ENCODE measurements at regions not wholly inside any gene's neighbourhood (a gene's known extent, or its start where the extent isn't known, plus 50 kb on each side); places are given as distances from the start of the nearest gene placed in this dataset.
"Not testable (repeated sequence)": the region's sequence is repeated elsewhere in the genome, so short reads cannot be mapped to it uniquely, and the experiment has no call there.

DNA sequence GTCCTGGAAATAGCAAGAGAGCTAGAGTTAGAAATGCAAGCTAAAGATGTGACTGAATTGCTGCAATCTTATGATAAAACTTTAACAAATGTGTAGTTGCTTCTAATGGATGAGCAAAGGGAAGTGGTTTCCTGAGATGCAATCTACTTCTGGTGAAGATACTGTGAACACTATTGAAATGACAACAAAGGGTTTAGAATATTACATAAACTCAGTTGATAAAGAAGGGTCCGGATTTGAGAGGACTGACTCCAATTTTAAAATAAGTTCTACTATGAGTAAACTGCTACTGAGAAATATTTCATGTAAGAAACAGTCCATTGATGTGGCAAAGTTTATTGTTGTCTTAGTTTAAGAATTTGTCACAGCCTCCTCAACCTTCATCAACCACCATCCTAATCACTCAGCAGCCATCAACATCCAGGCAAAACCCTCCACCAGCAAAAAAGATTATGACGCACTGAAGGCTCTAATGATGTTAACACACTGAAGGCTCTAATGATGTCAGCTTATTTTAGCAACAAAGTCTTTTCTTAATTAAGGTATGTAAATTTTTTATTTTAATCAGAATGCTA is 376.2 kb downstream of the CDH10 start:
- H3K36me3 ChIP-seq (ENCODE audit: control insufficient read depth, insufficient read depth, low read length) = no peaks in the 10 kb centered on the region
- ChIA-PET CTCF (no interaction called here), POLR2A (no interaction called here)
- no peak overlapping the region for H3K4me3 ChIP-seq (ENCODE audit: low read depth, low read length)
- TF ChIP-seq, protein P1, sequence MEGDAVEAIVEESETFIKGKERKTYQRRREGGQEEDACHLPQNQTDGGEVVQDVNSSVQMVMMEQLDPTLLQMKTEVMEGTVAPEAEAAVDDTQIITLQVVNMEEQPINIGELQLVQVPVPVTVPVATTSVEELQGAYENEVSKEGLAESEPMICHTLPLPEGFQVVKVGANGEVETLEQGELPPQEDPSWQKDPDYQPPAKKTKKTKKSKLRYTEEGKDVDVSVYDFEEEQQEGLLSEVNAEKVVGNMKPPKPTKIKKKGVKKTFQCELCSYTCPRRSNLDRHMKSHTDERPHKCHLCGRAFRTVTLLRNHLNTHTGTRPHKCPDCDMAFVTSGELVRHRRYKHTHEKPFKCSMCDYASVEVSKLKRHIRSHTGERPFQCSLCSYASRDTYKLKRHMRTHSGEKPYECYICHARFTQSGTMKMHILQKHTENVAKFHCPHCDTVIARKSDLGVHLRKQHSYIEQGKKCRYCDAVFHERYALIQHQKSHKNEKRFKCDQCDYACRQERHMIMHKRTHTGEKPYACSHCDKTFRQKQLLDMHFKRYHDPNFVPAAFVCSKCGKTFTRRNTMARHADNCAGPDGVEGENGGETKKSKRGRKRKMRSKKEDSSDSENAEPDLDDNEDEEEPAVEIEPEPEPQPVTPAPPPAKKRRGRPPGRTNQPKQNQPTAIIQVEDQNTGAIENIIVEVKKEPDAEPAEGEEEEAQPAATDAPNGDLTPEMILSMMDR (IDR thresholded peaks at IDR 0.05; ENCODE audit: insufficient read depth, low read depth, low read length) = no peak
- no peak for DNase-seq (ENCODE audit: low read depth)
- no peaks in the 10 kb centered on the region for H3K27me3 ChIP-seq (ENCODE audit: control insufficient read depth, insufficient read depth, low read length)

- POLR2A ChIA-PET; CTCF ChIA-PET; DNase-seq (ENCODE audit: low read depth): not testable (repeated sequence)
Measured at GRCh38 chr5:24271702-24272118, 373.1 kb downstream of the CDH10 start.

GRCh38 chr5:24272741-24273140 is 372.0 kb downstream of the CDH10 start:
- CTCF ChIA-PET = no interaction called here
- H3K4me3 ChIP-seq (ENCODE audit: low read depth, low read length) = no peak overlapping the region
- no peaks in the 10 kb centered on the region for H3K36me3 ChIP-seq (ENCODE audit: control insufficient read depth, insufficient read depth, low read length)
- no peak for DNase-seq (ENCODE audit: low read depth)
- H3K27me3 ChIP-seq (ENCODE audit: control insufficient read depth, insufficient read depth, low read length) = no peaks in the 10 kb centered on the region
- TF ChIP-seq, protein P1 (IDR thresholded peaks at IDR 0.05; ENCODE audit: insufficient read depth, low read depth, low read length) = no peak
- POLR2A ChIA-PET = no interaction called here

More at GRCh38 chr5:24271702-24272118, 373.1 kb downstream of the CDH10 start:
- H3K27me3 ChIP-seq (ENCODE audit: control insufficient read depth, insufficient read depth, low read length); H3K36me3 ChIP-seq (ENCODE audit: control insufficient read depth, insufficient read depth, low read length); H3K4me3 ChIP-seq (ENCODE audit: low read depth, low read length): not testable (repeated sequence)

DNA sequence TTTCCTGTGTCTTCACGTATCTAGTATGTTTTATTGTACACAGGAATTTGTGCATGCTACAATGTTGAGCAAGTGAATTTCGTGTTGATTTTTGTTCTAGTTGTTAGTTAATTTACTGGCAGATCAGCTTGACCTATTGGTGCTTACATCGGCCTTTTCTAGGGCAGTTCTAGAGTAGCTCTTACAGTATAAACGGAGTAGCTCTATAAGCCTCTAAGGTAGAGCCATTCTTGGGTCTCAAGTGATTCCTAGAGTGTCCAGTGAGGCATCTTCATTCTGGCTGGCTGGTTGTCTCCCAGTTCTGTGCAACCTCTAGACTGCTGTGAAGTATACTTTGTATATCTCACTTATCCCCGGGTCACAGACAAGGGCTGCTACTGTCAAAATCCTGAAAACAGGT is 364.6 kb downstream of the CDH10 start:
- Histone ChIP-seq H3K36me3 (ENCODE audit: control insufficient read depth, insufficient read depth, low read length) (no peaks in the 10 kb centered on the region), H3K4me3 (ENCODE audit: low read depth, low read length) (no peak overlapping the region), H3K27me3 (ENCODE audit: control insufficient read depth, insufficient read depth, low read length) (no peaks in the 10 kb centered on the region)
- DNase-seq (ENCODE audit: low read depth) = no peak
- POLR2A ChIA-PET = no interaction called here
- TF ChIP-seq, protein P1 (IDR thresholded peaks at IDR 0.05; ENCODE audit: insufficient read depth, low read depth, low read length) = no peak
- CTCF ChIA-PET = no interaction called here

DNA sequence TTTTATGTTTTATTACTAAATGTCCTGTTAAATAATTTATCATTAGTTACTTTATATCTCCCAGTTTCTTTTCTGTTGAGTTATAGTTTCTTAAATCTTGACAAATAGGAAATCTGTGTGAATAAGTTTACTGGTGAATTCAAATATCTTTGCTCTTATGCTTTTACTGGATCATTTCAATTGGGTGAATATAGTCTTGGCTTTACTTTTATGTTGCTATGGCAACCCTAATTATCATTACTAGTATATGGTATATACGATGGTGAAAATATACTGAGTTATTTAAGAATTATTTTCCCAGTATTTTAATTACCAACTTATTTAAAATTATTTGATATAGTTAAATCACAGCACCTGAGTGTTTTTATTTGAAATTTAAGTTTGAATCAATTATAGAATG is 363.0 kb downstream of the CDH10 start:
- ChIA-PET POLR2A (no interaction called here), CTCF (no interaction called here)
- Histone ChIP-seq H3K4me3 (ENCODE audit: low read depth, low read length) (no peak overlapping the region), H3K27me3 (ENCODE audit: control insufficient read depth, insufficient read depth, low read length) (no peaks in the 10 kb centered on the region), H3K36me3 (ENCODE audit: control insufficient read depth, insufficient read depth, low read length) (no peaks in the 10 kb centered on the region)
- no peak for DNase-seq (ENCODE audit: low read depth)
- TF ChIP-seq, protein P1 (IDR thresholded peaks at IDR 0.05; ENCODE audit: insufficient read depth, low read depth, low read length) = no peak

DNA sequence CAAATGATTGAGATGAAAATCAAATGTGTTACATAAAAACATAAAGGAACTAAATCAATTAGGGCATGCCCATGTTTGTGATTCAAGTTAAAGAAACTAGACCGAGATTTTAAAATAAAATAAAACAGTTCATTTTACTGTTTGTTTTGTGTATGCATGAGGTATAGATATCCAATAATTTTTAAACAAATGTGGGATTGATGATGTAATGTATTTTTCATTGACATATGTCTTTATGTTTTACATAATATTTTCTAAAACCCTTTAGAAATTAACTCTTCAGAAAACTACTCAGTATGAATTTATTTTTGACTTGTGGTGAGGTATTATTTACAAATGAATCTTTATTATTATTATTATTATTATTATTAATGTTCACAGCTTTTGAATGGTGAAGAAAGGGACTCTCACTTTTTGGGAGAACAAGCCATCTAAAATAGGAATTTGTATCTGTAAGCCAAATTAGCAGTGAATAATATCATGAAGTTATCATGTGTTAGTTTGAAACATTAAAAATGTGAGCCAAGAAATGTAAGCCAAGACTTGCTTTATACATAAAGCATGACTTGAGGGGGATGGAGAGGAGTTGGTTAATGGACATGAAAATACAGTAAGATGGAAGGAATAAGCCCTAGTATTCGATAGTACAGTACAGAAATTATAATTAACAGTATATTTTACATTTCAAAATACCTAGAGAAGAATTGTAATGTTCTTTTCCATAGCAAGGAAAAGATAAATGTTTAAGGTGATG is 355.0 kb downstream of the CDH10 start:
- Histone ChIP-seq H3K36me3 (ENCODE audit: control insufficient read depth, insufficient read depth, low read length) (no peaks in the 10 kb centered on the region), H3K27me3 (ENCODE audit: control insufficient read depth, insufficient read depth, low read length) (no peaks in the 10 kb centered on the region), H3K4me3 (ENCODE audit: low read depth, low read length) (no peak overlapping the region)
- no peak for DNase-seq (ENCODE audit: low read depth)
- CTCF ChIA-PET = no interaction called here
- POLR2A ChIA-PET = no interaction called here
- TF ChIP-seq, protein P1 (IDR thresholded peaks at IDR 0.05; ENCODE audit: insufficient read depth, low read depth, low read length) = no peak
